ENCODE measurements at regions not wholly inside any gene's neighbourhood (a gene's known extent, or its start where the extent isn't known, plus 50 kb on each side); places are given as distances from the start of the nearest gene placed in this dataset.

DNA sequence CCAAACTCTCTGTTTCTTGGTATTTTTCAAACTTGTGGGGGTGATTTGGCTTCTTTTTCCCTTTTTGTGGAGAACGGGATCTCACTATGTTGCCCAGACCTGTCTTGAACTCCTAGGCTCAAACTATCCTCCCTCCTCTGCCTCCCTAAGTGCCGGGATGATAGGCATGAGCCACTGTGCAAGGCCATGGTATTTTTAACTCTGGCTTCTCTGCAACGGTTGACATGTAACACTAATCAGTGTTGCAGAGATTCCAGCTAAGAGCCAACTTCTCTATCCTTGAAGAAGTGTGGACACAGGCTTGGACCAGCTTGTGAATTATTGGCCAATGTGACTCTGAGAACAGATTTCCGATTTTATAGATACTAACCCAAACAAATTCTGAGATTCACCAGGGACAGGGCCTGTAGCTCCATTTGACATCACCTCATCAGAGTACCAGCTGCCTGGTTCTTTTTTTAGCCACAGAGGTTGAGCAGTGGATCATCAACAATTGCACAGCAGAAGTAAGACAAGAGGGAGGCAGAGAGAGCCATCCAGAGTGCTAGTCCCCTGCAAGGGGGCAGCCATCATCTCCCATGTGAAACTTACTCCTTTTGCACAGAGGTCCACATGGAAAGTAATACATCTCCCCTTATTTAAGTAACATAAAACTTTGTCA, 98.1 kb upstream of the SYNPR start:
- ChIA-PET POLR2A (interaction anchor here (0.5 to 1.0 kb wide), 2 partner anchors 157 to 306 kb away, joined by 3 to 5 read pairs; no protein-coding TSS in a partner anchor), CTCF (no interaction called here)
- TF ChIP-seq, protein P1, sequence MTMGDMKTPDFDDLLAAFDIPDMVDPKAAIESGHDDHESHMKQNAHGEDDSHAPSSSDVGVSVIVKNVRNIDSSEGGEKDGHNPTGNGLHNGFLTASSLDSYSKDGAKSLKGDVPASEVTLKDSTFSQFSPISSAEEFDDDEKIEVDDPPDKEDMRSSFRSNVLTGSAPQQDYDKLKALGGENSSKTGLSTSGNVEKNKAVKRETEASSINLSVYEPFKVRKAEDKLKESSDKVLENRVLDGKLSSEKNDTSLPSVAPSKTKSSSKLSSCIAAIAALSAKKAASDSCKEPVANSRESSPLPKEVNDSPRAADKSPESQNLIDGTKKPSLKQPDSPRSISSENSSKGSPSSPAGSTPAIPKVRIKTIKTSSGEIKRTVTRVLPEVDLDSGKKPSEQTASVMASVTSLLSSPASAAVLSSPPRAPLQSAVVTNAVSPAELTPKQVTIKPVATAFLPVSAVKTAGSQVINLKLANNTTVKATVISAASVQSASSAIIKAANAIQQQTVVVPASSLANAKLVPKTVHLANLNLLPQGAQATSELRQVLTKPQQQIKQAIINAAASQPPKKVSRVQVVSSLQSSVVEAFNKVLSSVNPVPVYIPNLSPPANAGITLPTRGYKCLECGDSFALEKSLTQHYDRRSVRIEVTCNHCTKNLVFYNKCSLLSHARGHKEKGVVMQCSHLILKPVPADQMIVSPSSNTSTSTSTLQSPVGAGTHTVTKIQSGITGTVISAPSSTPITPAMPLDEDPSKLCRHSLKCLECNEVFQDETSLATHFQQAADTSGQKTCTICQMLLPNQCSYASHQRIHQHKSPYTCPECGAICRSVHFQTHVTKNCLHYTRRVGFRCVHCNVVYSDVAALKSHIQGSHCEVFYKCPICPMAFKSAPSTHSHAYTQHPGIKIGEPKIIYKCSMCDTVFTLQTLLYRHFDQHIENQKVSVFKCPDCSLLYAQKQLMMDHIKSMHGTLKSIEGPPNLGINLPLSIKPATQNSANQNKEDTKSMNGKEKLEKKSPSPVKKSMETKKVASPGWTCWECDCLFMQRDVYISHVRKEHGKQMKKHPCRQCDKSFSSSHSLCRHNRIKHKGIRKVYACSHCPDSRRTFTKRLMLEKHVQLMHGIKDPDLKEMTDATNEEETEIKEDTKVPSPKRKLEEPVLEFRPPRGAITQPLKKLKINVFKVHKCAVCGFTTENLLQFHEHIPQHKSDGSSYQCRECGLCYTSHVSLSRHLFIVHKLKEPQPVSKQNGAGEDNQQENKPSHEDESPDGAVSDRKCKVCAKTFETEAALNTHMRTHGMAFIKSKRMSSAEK (CRISPR knock-in tag; IDR thresholded peaks at IDR 0.05; ENCODE audit: borderline replicate concordance) = no peak
- 0 out of 2 replicates have a peak, but pooled peaks have one; percentile 35 for TF ChIP-seq ZNF121 (CRISPR knock-in tag; IDR thresholded peaks at IDR 0.05)
- DNase-seq (ENCODE audit: low spot score) = no peak
- Mint-ChIP-seq H3K27me3 (ENCODE audit: low read depth) (no peaks in the 10 kb centered on the region), H3K4me1 (no peaks in the 10 kb centered on the region), H3K9me3 (peaks cover 20% of the 10 kb centered on the region), H3K4me3 (no peak overlapping the region), H3K27ac (no peak overlapping the region), H3K36me3 (peaks cover 5% of the 10 kb centered on the region; the same call in 1 of the 2 replicates)
- no peak for ATAC-seq

DNA sequence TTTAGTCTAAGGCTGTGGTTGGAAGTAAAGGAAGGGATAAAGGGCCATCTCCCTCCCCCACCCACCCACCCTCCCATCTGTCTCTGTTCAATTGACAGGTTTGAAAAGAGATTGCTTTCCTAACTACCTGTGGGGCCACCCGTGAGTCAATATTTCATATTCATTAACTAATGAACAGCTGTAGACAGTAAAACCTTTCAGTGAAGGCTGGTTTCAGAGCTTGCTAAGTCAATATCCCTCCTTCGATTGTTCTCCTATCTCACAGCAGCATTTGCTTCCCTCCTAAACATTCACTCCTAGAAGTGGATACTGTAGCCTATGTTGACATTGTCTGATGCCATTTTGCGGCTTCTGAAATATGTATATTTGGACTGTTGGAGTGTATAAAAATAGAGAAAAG, 85.9 kb upstream of the SYNPR start:
- Mint-ChIP-seq H3K4me3 (no peak overlapping the region), H3K4me1 (peaks cover 9% of the 10 kb centered on the region), H3K27me3 (ENCODE audit: low read depth) (no peaks in the 10 kb centered on the region), H3K9me3 (no peaks in the 10 kb centered on the region), H3K36me3 (no peaks in the 10 kb centered on the region), H3K27ac (no peak overlapping the region)
- ChIA-PET CTCF (interaction anchor here (3.8 to 4.5 kb wide), 2 partner anchors 319 to 525 kb away, joined by 28 to 35 read pairs; partner anchors contain the start of gene CADPS), POLR2A (no interaction called here)
- DNase-seq (ENCODE audit: low spot score) = no peak
- no peak for ATAC-seq
- TF ChIP-seq MYBL2 (CRISPR knock-in tag; IDR thresholded peaks at IDR 0.05) (no peak), SMAD3 (CRISPR knock-in tag; IDR thresholded peaks at IDR 0.05; ENCODE audit: borderline replicate concordance) (no peak), RELA (CRISPR knock-in tag; IDR thresholded peaks at IDR 0.05; ENCODE audit: borderline replicate concordance) (no peak), ZNF232 (CRISPR knock-in tag; IDR thresholded peaks at IDR 0.05) (no peak), JAZF1 (CRISPR knock-in tag; IDR thresholded peaks at IDR 0.05) (no peak), CBFB (CRISPR knock-in tag; IDR thresholded peaks at IDR 0.05; ENCODE audit: low read depth) (no peak), CREB1 (CRISPR knock-in tag; IDR thresholded peaks at IDR 0.05) (no peak), SP1 (CRISPR knock-in tag; conservative IDR thresholded peaks at IDR 0.05) (no peak), NFE2L1 (CRISPR knock-in tag; IDR thresholded peaks at IDR 0.05) (no peak), JUN (CRISPR knock-in tag; IDR thresholded peaks at IDR 0.05) (no peak)
- TF ChIP-seq, protein P2, sequence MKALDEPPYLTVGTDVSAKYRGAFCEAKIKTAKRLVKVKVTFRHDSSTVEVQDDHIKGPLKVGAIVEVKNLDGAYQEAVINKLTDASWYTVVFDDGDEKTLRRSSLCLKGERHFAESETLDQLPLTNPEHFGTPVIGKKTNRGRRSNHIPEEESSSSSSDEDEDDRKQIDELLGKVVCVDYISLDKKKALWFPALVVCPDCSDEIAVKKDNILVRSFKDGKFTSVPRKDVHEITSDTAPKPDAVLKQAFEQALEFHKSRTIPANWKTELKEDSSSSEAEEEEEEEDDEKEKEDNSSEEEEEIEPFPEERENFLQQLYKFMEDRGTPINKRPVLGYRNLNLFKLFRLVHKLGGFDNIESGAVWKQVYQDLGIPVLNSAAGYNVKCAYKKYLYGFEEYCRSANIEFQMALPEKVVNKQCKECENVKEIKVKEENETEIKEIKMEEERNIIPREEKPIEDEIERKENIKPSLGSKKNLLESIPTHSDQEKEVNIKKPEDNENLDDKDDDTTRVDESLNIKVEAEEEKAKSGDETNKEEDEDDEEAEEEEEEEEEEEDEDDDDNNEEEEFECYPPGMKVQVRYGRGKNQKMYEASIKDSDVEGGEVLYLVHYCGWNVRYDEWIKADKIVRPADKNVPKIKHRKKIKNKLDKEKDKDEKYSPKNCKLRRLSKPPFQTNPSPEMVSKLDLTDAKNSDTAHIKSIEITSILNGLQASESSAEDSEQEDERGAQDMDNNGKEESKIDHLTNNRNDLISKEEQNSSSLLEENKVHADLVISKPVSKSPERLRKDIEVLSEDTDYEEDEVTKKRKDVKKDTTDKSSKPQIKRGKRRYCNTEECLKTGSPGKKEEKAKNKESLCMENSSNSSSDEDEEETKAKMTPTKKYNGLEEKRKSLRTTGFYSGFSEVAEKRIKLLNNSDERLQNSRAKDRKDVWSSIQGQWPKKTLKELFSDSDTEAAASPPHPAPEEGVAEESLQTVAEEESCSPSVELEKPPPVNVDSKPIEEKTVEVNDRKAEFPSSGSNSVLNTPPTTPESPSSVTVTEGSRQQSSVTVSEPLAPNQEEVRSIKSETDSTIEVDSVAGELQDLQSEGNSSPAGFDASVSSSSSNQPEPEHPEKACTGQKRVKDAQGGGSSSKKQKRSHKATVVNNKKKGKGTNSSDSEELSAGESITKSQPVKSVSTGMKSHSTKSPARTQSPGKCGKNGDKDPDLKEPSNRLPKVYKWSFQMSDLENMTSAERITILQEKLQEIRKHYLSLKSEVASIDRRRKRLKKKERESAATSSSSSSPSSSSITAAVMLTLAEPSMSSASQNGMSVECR (CRISPR knock-in tag; IDR thresholded peaks at IDR 0.05; ENCODE audit: borderline replicate concordance) = no peak
- TF ChIP-seq, protein P3, sequence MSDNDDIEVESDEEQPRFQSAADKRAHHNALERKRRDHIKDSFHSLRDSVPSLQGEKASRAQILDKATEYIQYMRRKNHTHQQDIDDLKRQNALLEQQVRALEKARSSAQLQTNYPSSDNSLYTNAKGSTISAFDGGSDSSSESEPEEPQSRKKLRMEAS (CRISPR knock-in tag; IDR thresholded peaks at IDR 0.05) = no peak
- TF ChIP-seq, protein P4, sequence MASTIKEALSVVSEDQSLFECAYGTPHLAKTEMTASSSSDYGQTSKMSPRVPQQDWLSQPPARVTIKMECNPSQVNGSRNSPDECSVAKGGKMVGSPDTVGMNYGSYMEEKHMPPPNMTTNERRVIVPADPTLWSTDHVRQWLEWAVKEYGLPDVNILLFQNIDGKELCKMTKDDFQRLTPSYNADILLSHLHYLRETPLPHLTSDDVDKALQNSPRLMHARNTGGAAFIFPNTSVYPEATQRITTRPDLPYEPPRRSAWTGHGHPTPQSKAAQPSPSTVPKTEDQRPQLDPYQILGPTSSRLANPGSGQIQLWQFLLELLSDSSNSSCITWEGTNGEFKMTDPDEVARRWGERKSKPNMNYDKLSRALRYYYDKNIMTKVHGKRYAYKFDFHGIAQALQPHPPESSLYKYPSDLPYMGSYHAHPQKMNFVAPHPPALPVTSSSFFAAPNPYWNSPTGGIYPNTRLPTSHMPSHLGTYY (CRISPR knock-in tag; IDR thresholded peaks at IDR 0.05) = no peak
- TF ChIP-seq, protein P5, sequence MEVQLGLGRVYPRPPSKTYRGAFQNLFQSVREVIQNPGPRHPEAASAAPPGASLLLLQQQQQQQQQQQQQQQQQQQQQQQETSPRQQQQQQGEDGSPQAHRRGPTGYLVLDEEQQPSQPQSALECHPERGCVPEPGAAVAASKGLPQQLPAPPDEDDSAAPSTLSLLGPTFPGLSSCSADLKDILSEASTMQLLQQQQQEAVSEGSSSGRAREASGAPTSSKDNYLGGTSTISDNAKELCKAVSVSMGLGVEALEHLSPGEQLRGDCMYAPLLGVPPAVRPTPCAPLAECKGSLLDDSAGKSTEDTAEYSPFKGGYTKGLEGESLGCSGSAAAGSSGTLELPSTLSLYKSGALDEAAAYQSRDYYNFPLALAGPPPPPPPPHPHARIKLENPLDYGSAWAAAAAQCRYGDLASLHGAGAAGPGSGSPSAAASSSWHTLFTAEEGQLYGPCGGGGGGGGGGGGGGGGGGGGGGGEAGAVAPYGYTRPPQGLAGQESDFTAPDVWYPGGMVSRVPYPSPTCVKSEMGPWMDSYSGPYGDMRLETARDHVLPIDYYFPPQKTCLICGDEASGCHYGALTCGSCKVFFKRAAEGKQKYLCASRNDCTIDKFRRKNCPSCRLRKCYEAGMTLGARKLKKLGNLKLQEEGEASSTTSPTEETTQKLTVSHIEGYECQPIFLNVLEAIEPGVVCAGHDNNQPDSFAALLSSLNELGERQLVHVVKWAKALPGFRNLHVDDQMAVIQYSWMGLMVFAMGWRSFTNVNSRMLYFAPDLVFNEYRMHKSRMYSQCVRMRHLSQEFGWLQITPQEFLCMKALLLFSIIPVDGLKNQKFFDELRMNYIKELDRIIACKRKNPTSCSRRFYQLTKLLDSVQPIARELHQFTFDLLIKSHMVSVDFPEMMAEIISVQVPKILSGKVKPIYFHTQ (CRISPR knock-in tag; IDR thresholded peaks at IDR 0.05) = no peak
- TF ChIP-seq, protein P6, sequence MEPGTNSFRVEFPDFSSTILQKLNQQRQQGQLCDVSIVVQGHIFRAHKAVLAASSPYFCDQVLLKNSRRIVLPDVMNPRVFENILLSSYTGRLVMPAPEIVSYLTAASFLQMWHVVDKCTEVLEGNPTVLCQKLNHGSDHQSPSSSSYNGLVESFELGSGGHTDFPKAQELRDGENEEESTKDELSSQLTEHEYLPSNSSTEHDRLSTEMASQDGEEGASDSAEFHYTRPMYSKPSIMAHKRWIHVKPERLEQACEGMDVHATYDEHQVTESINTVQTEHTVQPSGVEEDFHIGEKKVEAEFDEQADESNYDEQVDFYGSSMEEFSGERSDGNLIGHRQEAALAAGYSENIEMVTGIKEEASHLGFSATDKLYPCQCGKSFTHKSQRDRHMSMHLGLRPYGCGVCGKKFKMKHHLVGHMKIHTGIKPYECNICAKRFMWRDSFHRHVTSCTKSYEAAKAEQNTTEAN (CRISPR knock-in tag; IDR thresholded peaks at IDR 0.05) = no peak
